CD4-positive, alpha-beta T cell treated with Interleukin-17A for 4 hours (primary cell): ENCODE measurements at regions not wholly inside any gene's neighbourhood (a gene's known extent, or its start where the extent isn't known, plus 50 kb on each side); places are given as distances from the start of the nearest gene placed in this dataset.

ENCODE experiments used
- DNase-seq: peaks from one replicate; pipeline ENCODE4 v3.0.0-alpha.2; 2020; ENCODE audit warnings: mixed read lengths

DNA sequence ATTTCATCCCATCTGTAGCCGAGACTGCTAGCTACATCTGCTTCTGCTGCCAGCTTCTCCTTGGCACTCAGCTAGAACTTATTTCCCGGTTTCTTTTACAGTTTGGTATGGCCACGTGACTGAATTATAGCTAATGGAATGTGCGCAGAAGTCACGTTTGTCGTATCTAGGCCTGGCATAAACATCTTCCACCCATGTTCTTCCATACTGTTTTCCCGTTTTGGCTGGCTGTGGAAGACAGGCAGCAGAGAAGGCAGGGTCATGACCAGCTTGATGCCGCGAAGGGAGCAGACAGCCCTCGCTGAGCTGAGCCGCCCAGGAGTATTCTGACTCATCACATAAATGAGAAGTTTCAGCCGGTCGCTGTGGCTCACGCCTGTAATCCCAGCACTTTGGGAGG, 186.7 kb downstream of the RFC3 start:
- DNase-seq, result no peak

DNA sequence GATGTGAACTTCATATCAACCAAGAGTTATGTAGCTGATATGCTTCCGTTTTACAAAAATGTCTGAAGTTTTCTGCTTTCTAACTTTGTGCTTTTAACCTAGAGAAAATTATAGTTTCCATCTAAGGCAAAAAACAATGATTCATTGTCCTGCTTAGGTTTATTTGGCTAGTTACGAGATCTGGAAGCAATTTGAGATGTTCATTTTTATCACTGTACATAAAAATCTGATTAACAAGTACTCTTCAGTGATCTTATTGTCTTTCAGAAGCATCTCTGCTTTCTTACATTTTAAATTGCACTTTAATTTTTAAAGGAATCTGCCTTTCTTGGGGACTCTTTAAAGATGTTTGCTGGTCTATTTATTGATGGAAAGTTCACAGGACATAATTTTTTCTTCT, 188.1 kb downstream of the RFC3 start:
- DNase-seq, result no peak

DNA sequence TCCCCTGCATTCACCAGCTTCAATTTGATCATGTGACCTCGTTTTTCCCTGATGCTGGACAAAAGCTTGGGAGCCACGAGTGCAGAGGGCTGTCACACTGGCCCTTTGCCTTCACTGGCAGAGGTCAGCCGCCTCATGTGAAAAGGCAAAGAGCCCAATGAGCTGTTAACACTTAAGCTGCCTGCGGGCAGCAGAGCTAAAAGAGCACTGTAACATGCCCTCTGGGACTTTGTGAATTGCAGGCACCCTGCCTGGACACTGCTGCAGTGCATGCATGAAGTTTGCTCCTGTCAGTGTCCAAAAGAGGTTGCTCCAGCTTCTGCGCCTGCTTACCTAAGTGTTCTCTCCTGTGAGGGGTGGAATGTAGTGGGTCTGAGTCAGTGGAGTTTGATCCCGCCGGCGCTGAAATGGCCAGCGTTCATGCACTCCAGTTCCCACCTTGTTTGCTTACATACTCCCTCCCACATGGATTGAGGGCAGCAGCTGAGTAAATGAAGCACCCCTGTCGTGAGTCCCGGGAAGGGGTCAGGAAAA, 193.7 kb downstream of the RFC3 start:
- DNase-seq, result no peak

DNA sequence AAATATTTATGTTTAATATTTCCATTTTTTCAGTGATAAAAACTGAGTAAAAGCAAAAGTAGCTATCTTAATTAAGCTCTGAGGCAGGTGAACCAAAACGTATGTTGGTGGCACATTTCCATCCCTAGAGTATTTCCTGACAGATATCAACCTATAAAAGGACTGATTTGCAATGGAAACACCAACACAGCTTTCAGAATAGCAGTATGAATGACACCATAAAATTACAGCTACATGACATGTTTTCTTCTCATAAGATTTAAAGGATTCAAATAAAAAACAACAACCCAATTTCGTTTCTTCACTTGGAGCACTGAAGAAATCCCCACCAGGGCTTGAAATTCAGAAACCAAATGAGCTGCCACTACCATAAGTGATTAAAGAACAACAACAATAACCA, 194.4 kb downstream of the RFC3 start:
- no peak for DNase-seq

DNA sequence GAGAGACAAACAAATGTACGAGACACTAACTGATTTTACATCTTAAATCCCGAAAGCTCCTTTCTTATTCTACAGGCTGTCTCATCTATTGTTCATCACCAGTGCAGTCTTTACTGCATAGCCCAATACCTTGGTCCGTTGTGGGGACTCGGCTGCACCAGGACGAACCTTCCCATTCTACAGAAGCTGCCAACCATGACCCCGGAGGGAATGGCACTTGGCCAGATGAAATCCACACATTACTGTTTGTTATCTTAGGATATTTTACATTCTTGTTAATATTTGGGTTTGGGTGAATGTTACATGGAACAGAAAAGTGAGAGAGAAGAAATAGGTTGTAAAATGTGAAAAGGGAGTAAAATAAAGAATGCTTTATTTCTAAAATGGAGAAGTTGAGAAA, 195.1 kb downstream of the RFC3 start:
- DNase-seq, result no peak

DNA sequence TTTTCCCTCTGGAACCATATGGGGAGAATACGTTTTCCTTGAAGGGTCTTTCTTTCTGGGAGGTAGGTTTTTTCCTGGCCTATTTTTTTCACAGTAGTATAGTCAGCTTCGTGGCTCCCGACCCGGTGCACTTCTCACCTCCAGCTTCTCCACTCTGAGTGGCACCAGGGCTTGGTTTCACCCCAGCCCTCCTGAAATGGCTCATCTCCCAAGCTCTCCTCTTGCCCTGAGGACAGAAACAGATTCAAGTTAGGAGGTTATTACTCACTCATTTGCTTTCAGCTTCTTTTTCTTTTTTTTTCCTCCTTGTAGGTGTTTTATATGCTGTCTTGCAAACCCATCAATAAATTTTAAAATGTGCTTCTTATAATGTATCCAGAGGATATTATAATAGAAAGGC, 199.3 kb downstream of the RFC3 start:
- no peak for DNase-seq

DNA sequence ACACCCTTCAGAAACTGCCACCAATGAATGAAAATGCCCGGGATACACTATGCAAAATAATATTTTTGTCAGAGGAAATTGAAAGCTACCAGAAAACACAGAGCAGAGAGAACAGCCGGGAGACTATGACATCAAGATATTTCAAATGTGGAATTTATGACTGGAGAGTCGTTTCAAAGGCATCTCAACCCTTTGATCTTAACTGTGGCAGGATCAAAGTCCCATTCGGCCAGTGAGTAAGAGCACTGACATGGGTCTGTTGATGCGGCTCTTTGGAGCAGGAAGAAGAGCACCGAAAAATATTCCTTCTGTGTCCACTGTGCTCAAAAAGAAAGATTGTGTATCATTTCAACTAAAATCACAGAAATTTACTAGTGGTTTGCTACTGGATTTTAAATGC, 201.9 kb downstream of the RFC3 start:
- DNase-seq, result no peak

DNA sequence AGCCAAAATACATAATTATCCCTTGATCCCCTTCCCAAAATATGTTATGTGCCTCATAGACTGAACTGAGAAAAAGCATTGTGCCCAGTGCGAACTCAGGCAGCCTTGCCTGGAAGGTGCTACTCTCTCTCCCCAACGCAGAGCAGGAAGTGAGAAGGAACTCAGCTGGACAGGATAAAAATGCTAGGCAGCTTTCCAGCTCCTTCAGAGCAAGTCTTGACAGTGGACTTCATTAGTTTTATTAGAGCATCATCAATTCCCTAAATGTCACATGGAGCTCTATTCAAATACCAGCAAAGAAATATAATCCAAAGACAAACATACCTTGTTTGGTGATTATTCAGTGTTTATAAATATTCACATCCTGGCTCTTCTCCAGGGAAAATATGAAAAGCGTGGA, 202.4 kb downstream of the RFC3 start:
- no peak for DNase-seq

DNA sequence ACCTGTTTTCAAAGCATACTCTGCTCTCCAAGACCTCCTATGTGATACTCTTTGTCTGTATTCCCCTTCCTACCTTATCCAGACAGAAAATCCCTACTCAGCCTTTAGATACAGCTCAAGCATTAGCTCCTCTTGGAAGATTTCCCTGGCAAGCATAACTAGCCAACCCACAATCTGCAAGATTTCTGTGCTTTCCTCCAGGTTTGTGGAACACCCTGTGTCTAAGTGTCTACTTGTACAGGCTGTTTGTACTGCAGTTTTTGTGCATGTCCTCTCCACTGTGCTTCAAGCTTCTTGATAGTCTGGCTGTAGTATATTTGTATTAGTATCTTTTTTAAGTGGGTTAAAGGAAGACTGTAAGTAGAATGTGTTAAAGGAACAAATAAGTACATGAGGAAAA, 203.7 kb downstream of the RFC3 start:
- DNase-seq, result no peak

DNA sequence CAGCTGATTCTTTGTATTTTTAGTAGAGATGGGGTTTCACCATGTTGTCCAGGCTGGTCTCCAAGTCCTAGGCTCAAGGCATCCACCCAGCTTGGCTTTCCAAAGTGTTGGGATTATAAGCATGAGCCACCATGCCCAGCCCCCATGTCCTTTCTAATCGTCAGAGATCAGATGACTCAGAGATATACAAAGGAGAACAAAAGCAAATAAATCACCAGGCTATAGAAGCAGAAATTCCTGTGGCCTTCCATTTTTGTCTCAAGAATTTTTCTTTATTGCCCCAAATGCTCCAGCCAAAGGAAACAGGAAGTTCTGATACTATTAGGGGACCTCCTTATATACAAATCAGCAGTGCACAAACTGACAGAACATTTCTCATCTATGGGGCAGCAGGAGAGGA, 207.8 kb downstream of the RFC3 start:
- DNase-seq, result no peak

DNA sequence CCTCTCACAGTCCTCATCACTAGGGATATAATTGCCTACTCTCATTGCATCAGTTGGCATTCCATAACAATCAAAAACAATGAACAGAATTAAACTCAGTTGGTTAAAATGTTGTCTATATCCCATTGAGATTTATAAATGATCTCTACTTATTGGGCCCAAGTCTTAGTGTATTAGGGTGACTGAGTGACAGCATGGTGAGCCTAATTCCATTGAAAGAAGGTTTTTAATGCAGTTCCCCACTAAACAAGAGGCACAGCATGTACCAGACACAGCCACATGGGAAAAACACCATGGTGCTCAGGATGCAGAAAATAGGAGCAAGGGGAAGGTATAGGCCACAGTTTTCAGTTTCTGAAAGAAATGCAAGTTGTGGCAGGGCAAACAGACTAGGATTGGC, 208.4 kb downstream of the RFC3 start:
- DNase-seq, result no peak

DNA sequence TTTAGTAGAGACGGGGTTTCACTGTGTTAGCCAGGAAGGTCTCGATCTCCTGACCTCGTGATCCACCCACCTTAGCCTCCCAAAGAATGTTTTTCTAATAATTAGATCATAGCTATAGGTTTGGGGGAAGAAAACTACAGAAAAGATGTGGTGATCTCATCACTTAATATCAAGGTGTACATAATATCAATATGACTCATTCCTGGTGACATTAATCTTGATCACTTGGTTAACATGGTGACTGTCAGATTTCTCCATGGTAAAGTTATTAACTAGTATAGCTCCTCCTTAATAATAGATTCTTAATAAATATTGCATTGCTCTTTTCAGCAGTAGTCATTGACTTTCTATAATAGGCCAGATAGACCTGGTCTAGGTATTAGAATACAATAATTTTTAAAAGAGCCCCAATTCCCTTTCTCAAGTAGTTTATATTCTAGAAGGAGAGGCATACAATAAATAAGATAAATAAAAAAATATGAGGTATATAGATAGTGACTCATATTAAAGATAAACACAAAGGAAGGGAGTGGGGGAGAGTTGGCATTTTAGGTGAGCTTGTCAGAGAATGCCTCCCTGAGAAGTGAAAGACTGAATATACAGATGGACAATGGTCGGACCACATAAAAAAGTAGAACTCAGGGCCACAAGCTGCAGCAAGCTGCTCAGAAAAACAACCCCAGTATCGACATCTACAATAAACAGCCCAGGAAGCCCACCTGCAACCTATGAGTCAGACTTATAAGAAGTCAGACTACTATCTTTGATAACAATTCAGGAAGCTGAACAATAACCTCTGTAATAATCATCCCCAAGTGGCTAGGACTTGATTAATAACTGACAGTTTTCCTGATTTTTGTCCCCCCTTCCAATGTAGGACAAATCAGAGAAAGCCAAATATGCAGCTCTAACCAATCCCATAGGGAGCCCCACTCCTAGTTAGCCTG, 210.8 kb downstream of the RFC3 start:
- no peak for DNase-seq

DNA sequence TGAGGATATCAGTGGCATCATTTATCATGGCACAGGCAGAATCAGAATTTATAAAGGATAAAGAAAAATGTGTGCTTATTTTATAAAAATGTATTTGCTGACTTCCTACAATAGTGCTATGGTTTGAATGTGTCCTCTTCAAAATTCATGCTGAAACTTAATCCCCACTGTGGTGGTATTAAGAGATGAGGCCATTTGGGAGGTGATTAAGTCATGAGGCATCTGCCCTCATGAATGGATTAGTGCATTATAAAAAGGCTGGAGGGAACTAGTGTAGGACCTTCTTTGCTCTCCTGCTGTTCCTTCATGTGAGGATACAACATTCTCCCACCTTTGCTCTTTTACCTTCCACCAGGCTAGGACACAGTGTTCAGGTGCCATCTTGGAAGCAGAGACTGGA, 212.8 kb downstream of the RFC3 start:
- no peak for DNase-seq

DNA sequence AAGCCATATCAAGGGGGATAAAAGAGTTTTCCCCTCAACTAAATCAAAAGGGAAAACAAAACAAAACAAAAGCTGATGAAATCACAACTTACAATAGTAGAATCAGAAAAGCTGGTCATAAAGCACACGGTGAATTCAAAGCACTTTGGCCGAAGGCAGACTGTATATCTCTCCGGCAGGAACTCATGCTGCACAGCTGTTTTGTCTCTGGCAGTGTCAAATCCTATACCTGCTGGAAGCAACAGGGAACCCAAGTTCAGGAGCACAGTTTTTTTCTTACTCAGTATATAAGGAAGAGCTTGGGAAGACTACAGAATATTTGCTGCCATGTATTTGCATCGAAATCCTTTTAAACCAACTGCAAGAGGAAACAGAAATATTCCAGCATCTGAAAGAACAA, 213.7 kb downstream of the RFC3 start:
- DNase-seq, result no peak

DNA sequence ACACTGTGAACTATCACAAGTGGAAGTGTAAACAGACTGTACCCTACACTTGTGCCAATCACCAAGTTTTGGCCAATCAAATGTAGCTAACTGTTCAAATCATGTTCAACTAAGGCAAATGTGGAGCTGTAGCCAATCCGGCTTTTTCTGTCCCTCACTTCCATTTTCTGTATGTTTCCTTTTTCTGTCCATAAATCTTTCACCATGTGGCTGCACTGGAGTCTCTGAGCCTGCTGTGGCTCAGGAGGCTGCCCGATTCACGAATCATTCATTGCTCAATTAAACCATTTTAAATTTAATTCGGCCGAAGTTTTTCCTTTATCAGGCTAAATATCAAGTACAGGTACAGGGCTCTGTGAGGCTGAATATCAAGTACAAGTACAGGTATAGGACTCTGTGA, 216.5 kb downstream of the RFC3 start:
- no peak for DNase-seq

DNA sequence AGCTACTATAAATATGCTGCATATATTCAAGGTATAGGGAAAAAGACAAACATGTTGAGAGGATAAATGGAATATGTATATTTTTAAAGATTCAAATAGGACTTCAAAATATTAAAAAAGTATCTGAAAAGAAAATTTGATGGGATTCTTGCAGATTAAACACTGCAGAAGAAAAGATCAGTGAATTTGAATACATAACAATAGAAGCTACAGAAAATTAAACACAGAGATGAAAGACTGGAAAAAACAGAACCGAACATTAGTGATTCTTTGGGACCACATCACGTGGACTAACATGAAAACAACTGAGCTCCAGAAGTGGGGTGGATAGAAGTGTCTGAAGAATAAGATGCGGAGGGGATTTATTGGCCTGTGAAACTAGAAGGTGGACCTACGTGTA, 217.2 kb downstream of the RFC3 start:
- DNase-seq, result no peak

DNA sequence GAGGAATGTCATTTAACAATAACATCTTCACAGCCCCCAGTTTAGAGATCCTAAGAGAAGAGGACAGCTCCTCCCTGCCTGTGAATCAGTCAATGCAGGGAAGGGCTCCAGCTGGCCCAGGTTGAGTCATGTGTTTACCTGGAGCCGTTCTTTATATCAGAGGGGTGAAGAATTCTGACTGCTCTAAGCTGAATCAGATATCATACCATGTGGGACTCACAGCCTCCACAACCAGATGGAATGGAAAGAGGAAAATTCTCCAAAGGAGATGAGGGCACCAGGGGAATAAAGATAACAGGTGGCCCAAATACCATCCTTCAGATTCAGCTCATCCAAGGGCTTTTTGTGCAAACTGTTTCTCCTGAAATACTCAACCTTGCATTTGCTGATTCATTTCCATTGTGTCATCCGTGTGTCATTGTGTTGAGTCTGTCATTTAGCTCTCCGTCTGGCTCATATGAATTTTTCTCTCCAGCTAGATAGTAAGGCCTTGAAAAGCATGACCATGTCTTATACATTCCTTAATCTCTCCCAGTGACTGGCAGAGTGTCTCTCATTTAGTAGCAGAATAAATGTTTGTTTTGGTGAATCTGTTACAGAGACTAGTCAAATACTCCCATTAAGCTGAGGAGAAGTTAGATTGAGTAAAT, 217.9 kb downstream of the RFC3 start:
- DNase-seq, result no peak

DNA sequence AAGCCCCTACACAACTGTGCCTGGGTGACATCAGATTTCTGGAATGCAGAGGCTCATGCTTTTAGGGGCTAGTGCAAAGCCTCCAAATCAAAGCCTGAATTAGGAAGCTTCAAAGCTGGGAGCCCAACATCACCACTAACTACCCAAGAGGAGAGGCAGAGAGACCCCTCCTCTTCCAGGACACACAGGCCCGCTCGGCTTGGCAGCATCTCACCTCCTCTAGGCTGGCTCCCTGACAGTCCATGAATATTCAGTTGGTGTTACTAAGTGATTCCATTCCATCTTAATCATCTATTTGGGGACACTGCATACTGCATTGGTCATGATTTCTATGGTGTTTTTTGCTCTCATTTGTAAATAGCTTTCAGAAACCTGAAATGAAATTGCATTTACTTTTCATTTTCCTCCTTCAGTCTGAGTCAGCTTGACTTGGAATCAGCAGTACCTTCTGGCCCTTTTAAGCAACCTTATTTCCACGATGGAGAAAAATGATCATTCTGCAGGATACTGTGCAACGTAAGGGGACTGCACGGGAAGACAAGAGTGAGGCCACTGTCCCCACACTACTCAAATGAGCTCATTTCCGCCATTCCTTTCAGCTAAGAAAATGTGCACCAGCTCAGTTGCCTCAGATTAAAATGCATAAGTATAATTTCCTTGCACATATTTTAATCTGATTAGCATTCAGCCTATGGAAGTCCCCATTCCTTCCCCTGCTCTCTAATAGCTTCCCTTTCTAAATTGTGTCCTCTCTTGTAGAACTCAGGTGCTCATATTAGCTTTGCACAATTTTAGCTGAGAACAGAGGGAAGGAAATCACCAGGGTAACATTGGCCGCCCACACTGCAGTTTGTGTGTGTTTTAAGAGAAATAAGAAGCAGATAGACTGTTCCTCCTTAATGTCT, 219.9 kb downstream of the RFC3 start:
- no peak for DNase-seq

DNA sequence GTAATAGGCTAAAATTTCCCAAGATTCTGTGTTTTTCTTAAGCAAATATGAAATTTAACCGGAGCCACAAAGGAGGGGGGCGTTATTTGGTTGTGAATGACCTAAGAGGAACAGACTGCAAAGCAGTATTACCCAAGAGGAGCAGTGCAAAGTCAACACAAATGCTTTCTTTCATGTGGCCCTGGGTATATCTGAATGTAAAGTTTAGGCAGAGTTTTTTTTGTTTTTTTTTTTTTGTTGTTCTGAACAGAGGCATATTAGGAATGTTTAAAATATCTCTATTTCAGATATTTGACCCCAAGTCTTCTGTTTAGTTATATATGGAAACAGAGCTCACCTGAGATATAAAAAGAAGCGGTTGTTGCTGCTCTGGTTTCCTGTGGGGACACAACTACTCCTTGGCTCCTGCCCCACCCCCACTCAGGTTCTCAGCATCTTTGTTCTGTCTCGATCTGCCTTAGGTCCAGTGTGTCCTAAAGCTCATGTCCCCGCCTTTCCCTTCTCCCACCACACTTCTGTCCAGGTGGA, 220.7 kb downstream of the RFC3 start:
- no peak for DNase-seq

DNA sequence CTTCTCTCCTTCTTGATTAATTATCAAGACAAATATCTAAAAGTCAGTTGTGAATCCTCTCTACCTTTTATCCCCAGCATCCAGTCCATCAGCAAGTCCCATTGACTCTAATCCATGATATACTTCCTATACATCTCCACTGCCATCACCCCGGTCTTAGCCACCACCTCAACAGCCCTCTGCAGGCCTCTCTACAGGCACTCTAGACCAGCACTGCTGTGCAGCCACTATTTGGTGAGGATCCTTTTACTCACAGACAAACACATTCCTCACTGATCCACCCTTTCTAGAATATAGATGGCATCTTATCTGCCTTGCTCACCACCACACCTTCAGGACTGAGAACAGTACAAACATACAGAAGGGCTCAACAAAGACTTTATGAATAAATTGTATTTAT, 221.7 kb downstream of the RFC3 start:
- DNase-seq, result no peak

DNA sequence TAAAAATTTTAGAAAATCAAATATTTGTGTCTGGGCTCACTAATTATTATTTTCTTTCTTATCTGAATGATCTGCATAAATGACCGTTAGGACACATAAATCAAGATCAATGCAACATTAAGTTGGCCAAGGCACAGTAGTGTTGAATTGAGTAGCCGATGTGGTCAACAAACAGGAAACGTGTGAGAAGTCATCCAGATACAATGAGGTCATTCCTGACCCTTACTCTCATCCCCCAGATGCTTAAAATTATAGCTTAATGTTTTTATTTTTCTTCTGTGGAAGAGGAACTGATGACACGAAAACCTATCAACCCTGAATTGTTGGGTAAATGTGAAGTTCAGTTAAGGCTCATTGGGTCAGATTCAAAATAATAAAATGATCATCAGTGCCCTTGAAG, 222.9 kb downstream of the RFC3 start:
- no peak for DNase-seq

DNA sequence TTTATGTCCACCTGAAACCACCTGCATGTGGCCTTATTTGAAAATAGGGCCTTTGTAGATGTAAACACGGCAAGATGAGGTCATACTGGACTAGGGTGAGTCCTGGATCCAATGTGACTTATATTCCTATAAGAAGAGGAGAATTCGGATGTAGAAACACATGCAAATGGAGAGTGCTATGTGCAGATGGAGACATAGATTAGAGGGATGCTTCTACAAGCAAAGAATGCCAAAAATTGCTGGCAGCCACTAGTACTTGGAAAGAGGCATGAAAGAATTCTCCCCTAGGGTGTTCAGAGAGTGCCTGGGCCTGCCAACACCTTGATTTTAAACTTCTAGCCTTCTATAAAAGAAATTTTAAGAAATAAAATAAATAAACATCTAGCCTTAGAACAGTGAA, 226.1 kb downstream of the RFC3 start:
- DNase-seq, result no peak

DNA sequence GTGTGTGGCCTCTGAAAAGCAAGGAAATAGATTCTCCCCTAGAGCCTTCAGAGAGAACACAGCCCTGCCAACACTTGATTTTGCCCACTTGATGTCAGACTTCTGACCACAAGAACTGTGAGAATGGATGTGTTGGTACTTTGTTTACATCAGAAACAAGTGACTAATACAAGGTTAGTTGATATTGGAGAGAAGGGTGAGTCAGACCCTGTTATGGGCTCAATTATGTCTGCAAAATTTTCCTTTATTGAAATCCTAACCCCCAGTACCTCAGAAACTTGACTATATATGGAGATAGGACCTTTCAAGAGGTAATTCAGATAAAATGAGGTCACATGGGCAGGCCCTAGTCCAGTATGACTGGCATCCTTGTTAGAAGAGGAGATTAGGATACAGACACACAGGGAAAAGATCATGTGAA, 226.7 kb downstream of the RFC3 start:
- no peak for DNase-seq
